B cell (primary cell): ENCODE measurements at regions not wholly inside any gene's neighbourhood (a gene's known extent, or its start where the extent isn't known, plus 50 kb on each side); places are given as distances from the start of the nearest gene placed in this dataset.

ENCODE experiments used
- ATAC-seq: fragments of 200-7000 bp; cut with Tn5 transposase; one replicate; pipeline ENCODE4 v1.10.0; 2021; ENCODE audit warnings: low read depth, mild to moderate bottlenecking, moderate number of reproducible peaks, moderate library complexity
- CTCF ChIA-PET: fragments of 350-600 bp; sonication (Branson Sonifier 250); formaldehyde crosslinking; loops from one replicate; lab custom pipeline; 2021; ENCODE audit warnings: antibody characterized with exemption, inconsistent platforms; lab: Charles Lee
- POLR2A ChIA-PET: fragments of 350-600 bp; sonication (Branson Sonifier 250); formaldehyde crosslinking; loops from one replicate; lab custom pipeline; 2021; ENCODE audit warnings: antibody characterized with exemption; lab: Charles Lee
- DNase-seq: peaks from one replicate; pipeline ENCODE4 v3.0.0; 2013
- H2AFZ ChIP-seq: 2 replicates; pipeline ENCODE4 v1.6.1; 2012; ENCODE audit warnings: mild to moderate bottlenecking, low read depth, low read length; ENCODE audit not compliant: insufficient read depth, poor library complexity, severe bottlenecking
- H3K27ac ChIP-seq, 2 donors: 1 replicate in 1 of 2; 2 replicates in 1 of 2; pipeline ENCODE4 v1.5.1; 2012 to 2013; ENCODE audit warnings: low read length in 2 of 2, mild to moderate bottlenecking in 2 of 2, moderate library complexity in 1 of 2
- H3K27me3 ChIP-seq, 4 experiments: fragments of 200-600 bp in 1 of 4; sonication (generic) in 1 of 4; replicated peaks in 1 of 4; 1 replicate in 2 of 4; 2 replicates in 2 of 4; pipeline versions ENCODE4 v1.6.1 to v1.7.0; 2013 to 2016; ENCODE audit warnings: low read length in 3 of 4, mild to moderate bottlenecking in 2 of 4, mixed read lengths in 1 of 4, moderate library complexity in 1 of 4; ENCODE audit not compliant: insufficient read depth in 4 of 4, control insufficient read depth in 3 of 4; ENCODE audit errors: control extremely low read depth in 1 of 4
- H3K36me3 ChIP-seq, 2 experiments: replicated peaks in 1 of 2; 1 replicate in 1 of 2; 2 replicates in 1 of 2; pipeline versions ENCODE4 v1.6.1 to v1.7.1; 2013; ENCODE audit warnings: low read length in 1 of 2; ENCODE audit not compliant: insufficient read depth in 2 of 2, control insufficient read depth in 1 of 2; ENCODE audit errors: control extremely low read depth in 1 of 2, extremely low read depth in 1 of 2
- H3K4me1 ChIP-seq, 2 donors: fragments of 200-600 bp in 1 of 2; sonication (generic) in 1 of 2; 1 replicate in 1 of 2; 2 replicates in 1 of 2; pipeline versions ENCODE4 v1.5.1 to v1.6.1; 2013 to 2017; ENCODE audit warnings: low read length in 2 of 2; ENCODE audit not compliant: control insufficient read depth in 2 of 2, insufficient read depth in 2 of 2
- H3K4me2 ChIP-seq: replicated peaks from 2 replicates; pipeline ENCODE3; 2012; ENCODE audit warnings: mild to moderate bottlenecking, low read depth, low read length; ENCODE audit not compliant: poor library complexity, severe bottlenecking
- H3K4me3 ChIP-seq, 5 experiments: fragments of 200-600 bp in 1 of 5; sonication (generic) in 1 of 5; 1 replicate in 3 of 5; 2 replicates in 2 of 5; pipeline versions ENCODE4 v1.5.1 to v1.7.0; 2011 to 2016; ENCODE audit warnings: low read length in 4 of 5, mild to moderate bottlenecking in 4 of 5, low read depth in 2 of 5, control low read depth in 1 of 5, moderate library complexity in 1 of 5; ENCODE audit not compliant: insufficient read depth in 1 of 5; ENCODE audit errors: control extremely low read depth in 1 of 5, extremely low read depth in 1 of 5
- H3K79me2 ChIP-seq: fragments of 200-600 bp; sonication (generic); one replicate; pipeline ENCODE4 v1.6.0; 2016; ENCODE audit warnings: low read length; ENCODE audit not compliant: control insufficient read depth, insufficient read depth
- H3K9ac ChIP-seq: fragments of 200-600 bp; sonication (generic); 2 replicates; pipeline ENCODE4 v1.6.1; 2017; ENCODE audit warnings: mild to moderate bottlenecking, low read length, moderate library complexity
- H3K9me3 ChIP-seq, 3 donors: one replicate each; pipeline versions ENCODE4 v1.6.1 to v1.7.1; 2013; ENCODE audit warnings: low read length in 2 of 3; ENCODE audit not compliant: control insufficient read depth in 2 of 3, insufficient read depth in 1 of 3; ENCODE audit errors: control extremely low read depth in 1 of 3
- H4K20me1 ChIP-seq: 2 replicates; pipeline ENCODE4 v1.6.0; 2012; ENCODE audit warnings: mild to moderate bottlenecking, low read length; ENCODE audit not compliant: insufficient read depth, control insufficient read depth, poor library complexity, severe bottlenecking
- H3K27ac Mint-ChIP-seq: one replicate; pipeline ENCODE4 v1.8.0; 2021; ENCODE audit warnings: mixed read lengths
- H3K27me3 Mint-ChIP-seq: one replicate; pipeline ENCODE4 v1.8.0; 2021; ENCODE audit warnings: mixed read lengths
- H3K4me1 Mint-ChIP-seq: one replicate; pipeline ENCODE4 v1.8.0; 2021; ENCODE audit warnings: mixed read lengths
- H3K4me3 Mint-ChIP-seq: one replicate; pipeline ENCODE4 v1.8.0; 2021; ENCODE audit warnings: mixed read lengths
- H3K9me3 Mint-ChIP-seq: one replicate; pipeline ENCODE4 v1.8.0; 2022; ENCODE audit warnings: mixed read lengths; ENCODE audit not compliant: insufficient read depth
- EZH2 ChIP-seq: IDR thresholded peaks from 2 replicates; pipeline ENCODE4 v1.6.1; 2012; ENCODE audit warnings: borderline replicate concordance, low read depth, mild to moderate bottlenecking, moderate library complexity, low read length; ENCODE audit not compliant: insufficient read depth, poor library complexity, severe bottlenecking
- WGBS: methylation state at CpG from one replicate; pipeline ENCODE4 v1.1.5; 2013; ENCODE audit warnings: missing lambda C conversion rate; ENCODE audit not compliant: insufficient coverage; 5-methylcytosine and 5-hydroxymethylcytosine counted together
- intact Hi-C: fragments of 100-400 bp; cut with micrococcal nuclease; formaldehyde crosslinking; loops from one replicate; pipeline ENCODE4 v1.10.0; 2022
- TF ChIP-seq, protein P1 (sequence below): fragments of 200-600 bp; IDR thresholded peaks from one replicate; pipeline ENCODE4 v1.8.0; 2022; ENCODE audit warnings: antibody characterized with exemption, mild to moderate bottlenecking

DNA sequence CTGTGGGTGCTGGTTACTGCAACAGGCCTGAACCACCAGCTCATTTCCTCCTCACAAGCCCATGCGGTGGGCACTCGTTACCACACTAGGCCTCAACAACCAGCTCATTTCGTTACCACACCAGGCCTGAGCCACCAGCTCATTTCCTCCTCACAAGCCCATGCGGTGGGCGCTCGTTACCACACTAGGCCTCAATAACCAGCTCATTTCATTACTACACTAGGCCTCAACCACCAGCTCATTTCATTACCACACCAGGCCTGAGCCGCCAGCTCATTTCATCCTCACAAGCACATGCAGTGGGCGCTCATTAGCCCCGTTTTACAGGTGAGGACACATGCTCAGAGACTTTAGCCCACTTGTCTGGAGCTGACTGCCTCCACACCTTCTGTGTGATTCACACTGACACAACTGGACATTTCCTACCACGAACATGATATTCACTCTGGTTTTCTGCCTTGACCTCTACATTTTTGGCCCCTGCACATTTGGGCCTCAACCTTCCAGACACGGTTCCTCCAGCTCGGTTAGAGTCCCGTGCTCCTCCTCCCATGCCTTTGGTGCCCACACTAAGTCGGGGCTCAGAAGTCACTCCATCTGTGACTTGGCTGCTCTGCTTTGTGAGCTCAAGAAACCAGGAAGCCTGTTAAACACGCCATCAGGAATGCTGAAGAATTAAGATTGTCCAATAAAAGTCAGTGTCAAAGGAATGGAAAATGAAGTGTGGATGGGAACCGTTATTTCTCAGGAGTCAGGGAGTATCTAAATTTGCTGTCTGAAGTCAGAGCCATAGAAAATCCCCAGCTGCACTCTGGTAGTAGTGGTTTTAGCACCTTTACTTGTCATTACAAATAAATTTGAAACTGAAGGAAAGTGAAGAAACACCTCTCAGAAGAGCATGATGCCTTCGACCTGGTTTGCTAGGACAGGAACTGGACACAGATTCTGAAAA lies 55.8 kb upstream of the LANCL2 start:
- no peak overlapping the region for H3K27ac Mint-ChIP-seq
- H3K27me3 ChIP-seq, result no peaks in the 10 kb centered on the region
- H3K27ac ChIP-seq, result no peak overlapping the region
- peaks cover 2% of the 10 kb centered on the region for H3K9me3 Mint-ChIP-seq
- no peaks in the 10 kb centered on the region for H4K20me1 ChIP-seq
- peaks cover 9% of the 10 kb centered on the region for H3K27me3 Mint-ChIP-seq
- peaks cover 0 to 5% (median 0%) of the 10 kb centered on the region in 3 donors for H3K9me3 ChIP-seq
- no peaks in the 10 kb centered on the region for H3K79me2 ChIP-seq
- no peak overlapping the region for H3K4me3 Mint-ChIP-seq
- intact Hi-C loops, result no loop called here
- no peaks in the 10 kb centered on the region for H3K4me1 ChIP-seq
- peaks cover 5% of the 10 kb centered on the region for H3K4me1 Mint-ChIP-seq
- no peak overlapping the region for H3K9ac ChIP-seq
- ATAC-seq, result no peak
- H2AFZ ChIP-seq, result peak overlapping the region; percentile 5
- ChIA-PET POLR2A (no interaction called here), CTCF (interaction anchor here (0.6 to 0.9 kb wide), 2 partner anchors 9 to 11 kb away, joined by 3 to 5 read pairs; no protein-coding TSS in a partner anchor)
- TF ChIP-seq, protein P1, sequence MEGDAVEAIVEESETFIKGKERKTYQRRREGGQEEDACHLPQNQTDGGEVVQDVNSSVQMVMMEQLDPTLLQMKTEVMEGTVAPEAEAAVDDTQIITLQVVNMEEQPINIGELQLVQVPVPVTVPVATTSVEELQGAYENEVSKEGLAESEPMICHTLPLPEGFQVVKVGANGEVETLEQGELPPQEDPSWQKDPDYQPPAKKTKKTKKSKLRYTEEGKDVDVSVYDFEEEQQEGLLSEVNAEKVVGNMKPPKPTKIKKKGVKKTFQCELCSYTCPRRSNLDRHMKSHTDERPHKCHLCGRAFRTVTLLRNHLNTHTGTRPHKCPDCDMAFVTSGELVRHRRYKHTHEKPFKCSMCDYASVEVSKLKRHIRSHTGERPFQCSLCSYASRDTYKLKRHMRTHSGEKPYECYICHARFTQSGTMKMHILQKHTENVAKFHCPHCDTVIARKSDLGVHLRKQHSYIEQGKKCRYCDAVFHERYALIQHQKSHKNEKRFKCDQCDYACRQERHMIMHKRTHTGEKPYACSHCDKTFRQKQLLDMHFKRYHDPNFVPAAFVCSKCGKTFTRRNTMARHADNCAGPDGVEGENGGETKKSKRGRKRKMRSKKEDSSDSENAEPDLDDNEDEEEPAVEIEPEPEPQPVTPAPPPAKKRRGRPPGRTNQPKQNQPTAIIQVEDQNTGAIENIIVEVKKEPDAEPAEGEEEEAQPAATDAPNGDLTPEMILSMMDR, result no peak
- TF ChIP-seq EZH2, result no peak
- DNase-seq, result no peak
- 65% methylated on average over 17 of the region's 17 CpGs for WGBS
- H3K36me3 ChIP-seq, result no peaks in the 10 kb centered on the region
- no peak overlapping the region for H3K4me3 ChIP-seq
- H3K4me2 ChIP-seq, result no peak overlapping the region
